LNCaP clone FGC (cell line): ENCODE measurements at regions not wholly inside any gene's neighbourhood (a gene's known extent, or its start where the extent isn't known, plus 50 kb on each side); places are given as distances from the start of the nearest gene placed in this dataset.

ENCODE experiments used
- DNase-seq: peaks from one replicate; pipeline ENCODE4 v3.0.0-alpha.2; 2011; ENCODE audit warnings: low read depth
- H3K4me3 ChIP-seq: 2 replicates; pipeline ENCODE4 v1.5.1; 2011; ENCODE audit warnings: mild to moderate bottlenecking, low read depth, low read length, control low read depth
- CTCF ChIP-seq: IDR thresholded peaks from 2 replicates; pipeline ENCODE4 v1.5.1; 2012; ENCODE audit warnings: mild to moderate bottlenecking; ENCODE audit not compliant: control insufficient read depth, insufficient read depth; ENCODE audit errors: extremely low read depth

- H3K4me3 ChIP-seq: no peak overlapping the region
- TF ChIP-seq CTCF: no peak
- no peak for DNase-seq
Measured at GRCh38 chr5:87499478-87500410, 87.0 kb upstream of the CCNH start.
